ENCODE measurements at regions not wholly inside any gene's neighbourhood (a gene's known extent, or its start where the extent isn't known, plus 50 kb on each side); places are given as distances from the start of the nearest gene placed in this dataset.
"Not testable (repeated sequence)": the region's sequence is repeated elsewhere in the genome, so short reads cannot be mapped to it uniquely, and the experiment has no call there.

- H3K14ac ChIP-seq (ENCODE audit: insufficient read length); H2BK5ac ChIP-seq (ENCODE audit: low read depth, low read length); H3K23me2 ChIP-seq (ENCODE audit: low read depth, low read length); H2BK12ac ChIP-seq (ENCODE audit: low read depth, low read length); H3K27ac ChIP-seq (ENCODE audit: low read depth, low read length); H3K4me1 ChIP-seq (replicated peaks in 1 of 4; ENCODE audit: control insufficient read depth in 3 of 4, insufficient read depth in 4 of 4, low read length in 3 of 4); H2BK120ac ChIP-seq (replicated peaks; ENCODE audit: low read depth, low read length); H3K27me3 ChIP-seq (replicated peaks in 1 of 4; ENCODE audit: control insufficient read depth in 3 of 4, extremely low read depth in 1 of 4, insufficient read depth in 3 of 4, low read length in 3 of 4); H3K79me1 ChIP-seq (ENCODE audit: low read depth, low read length); H3K36me3 ChIP-seq (ENCODE audit: control insufficient read depth in 2 of 4, insufficient read depth in 4 of 4, low read length in 3 of 4); H4K8ac ChIP-seq (ENCODE audit: extremely low read depth, insufficient read depth, low read length); H2BK20ac ChIP-seq (ENCODE audit: low read length); H3K4me2 ChIP-seq (ENCODE audit: insufficient read depth in 1 of 2, low read depth in 2 of 2, low read length in 2 of 2); H3K56ac ChIP-seq (replicated peaks; ENCODE audit: insufficient read length, low read depth, low read length); POLR2A ChIA-PET (ENCODE audit: partially characterized antibody); H3K9ac ChIP-seq (replicated peaks in 1 of 4; ENCODE audit: extremely low read depth in 1 of 4, low read depth in 3 of 4, low read length in 3 of 4); H2BK15ac ChIP-seq (ENCODE audit: low read length); H3K23ac ChIP-seq (ENCODE audit: insufficient read length); H3K4ac ChIP-seq (replicated peaks; ENCODE audit: insufficient read length, low read depth, low read length); DNase-seq (ENCODE audit: low read depth in 1 of 2, low spot score in 2 of 2); H4K5ac ChIP-seq (ENCODE audit: insufficient read length, low read depth, low read length); H2AK5ac ChIP-seq (ENCODE audit: low read depth, low read length); H4K91ac ChIP-seq (replicated peaks; ENCODE audit: insufficient read length, low read length); H3K4me3 ChIP-seq (ENCODE audit: extremely low read depth in 1 of 4, insufficient read depth in 2 of 4, low read depth in 3 of 4, low read length in 4 of 4); H2AFZ ChIP-seq (ENCODE audit: low read length); H3K18ac ChIP-seq (ENCODE audit: extremely low read depth, low read length); H3K9me3 ChIP-seq (ENCODE audit: insufficient read depth in 2 of 2, low read depth in 1 of 2, low read length in 1 of 2); H4K20me1 ChIP-seq (replicated peaks in 1 of 2; ENCODE audit: control insufficient read depth in 1 of 2, insufficient read depth in 2 of 2, low read length in 2 of 2): not testable (repeated sequence)
- FAIRE-seq: peak; percentile 7
- CTCF ChIA-PET (ENCODE audit: partially characterized antibody): interaction anchor here (0.8 kb wide), 1 partner anchor 13 kb away, joined by 3 read pairs; no protein-coding TSS in a partner anchor
- 68% methylated on average over 1 of the region's 1 CpG; no CpG with 5 or more reads in 1 of the 2 experiments for WGBS, 2 experiments (ENCODE audit: extremely low coverage in 1 of 2, insufficient coverage in 1 of 2, insufficient read length in 1 of 2, insufficient replicate concordance in 2 of 2, low coverage in 1 of 2, low lambda C conversion rate in 2 of 2, missing lambda C conversion rate in 1 of 2)
- peaks cover 0 to 17% of the 10 kb centered on the region in 2 experiments; a peak in 2 of 4 replicates for H3K79me2 ChIP-seq (ENCODE audit: control insufficient read depth in 1 of 2, insufficient read depth in 2 of 2, low read length in 2 of 2)
Observed at GRCh38 chr2:66242888-66243287, 192.0 kb upstream of the MEIS1 start.
